Stimulated activated CD4-positive, alpha-beta T cell treated with anti-CD3 and anti-CD28 coated beads, TNF-alpha, amount 100 ng/mL, for 1 hour (primary cell): ENCODE measurements at regions not wholly inside any gene's neighbourhood (a gene's known extent, or its start where the extent isn't known, plus 50 kb on each side); places are given as distances from the start of the nearest gene placed in this dataset.

Experiments
- DNase-seq, 3 donors: peaks; one replicate each; pipeline ENCODE4 v3.0.0-alpha.2; 2020; ENCODE audit warnings: low read depth in 3 of 3, low spot score in 1 of 3

DNA sequence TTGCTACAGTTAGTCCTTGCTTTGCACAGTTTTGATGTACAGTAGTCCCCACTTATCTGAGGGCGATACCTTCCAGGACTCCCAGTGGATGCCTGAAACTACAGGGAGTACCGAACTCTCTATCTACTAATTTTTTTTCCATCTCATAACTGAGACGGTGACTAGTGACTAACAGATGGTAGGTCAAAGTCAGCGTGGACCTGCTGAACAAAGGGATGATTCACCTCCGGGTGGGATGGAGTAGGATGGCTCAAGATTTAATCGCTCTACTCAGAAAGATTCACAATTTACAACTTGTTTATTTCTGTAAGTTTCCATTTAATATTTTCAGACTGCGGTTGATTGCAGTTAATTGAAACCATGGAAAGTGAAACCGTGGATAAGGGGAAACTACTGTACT is 655.8 kb downstream of the ZNF674 start:
- no peak for DNase-seq

DNA sequence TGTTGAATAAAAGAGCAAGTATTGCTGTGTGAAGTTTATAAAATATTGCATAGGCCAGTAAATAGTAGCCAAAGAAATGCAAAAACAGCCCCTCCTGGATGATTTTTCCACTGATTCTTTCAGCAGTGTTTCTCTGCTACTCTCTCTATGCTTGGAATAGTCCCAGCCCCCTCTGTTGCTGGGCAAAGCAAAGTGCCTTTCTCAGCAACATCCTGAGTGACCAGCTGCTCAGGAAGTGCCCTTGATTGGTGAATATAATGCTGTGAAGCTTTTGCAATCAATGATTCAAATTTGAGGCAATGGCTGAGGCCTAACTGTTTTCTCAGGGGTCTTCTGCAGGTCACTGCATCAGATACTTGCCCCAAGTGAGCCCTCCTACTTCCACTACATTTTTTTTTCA is 656.7 kb downstream of the ZNF674 start:
- DNase-seq = no peak

DNA sequence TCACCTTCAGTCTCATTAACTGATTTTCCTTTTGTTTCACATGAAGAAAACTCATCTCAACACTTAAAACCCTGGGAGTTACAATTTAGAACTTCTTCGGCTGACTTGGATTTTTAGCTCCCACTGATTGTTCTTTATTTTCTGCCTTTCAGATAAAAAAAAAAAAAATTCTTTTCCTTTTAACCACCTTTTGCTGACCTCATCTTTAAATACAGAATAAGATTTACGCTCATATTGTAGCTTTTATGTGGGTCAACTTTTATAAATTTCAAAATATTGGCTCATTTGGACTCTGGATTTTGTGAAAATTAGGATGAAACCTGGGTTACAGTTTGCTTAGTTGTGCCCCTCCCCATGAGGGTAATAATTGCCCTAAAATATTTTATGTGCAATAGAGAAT is 659.3 kb downstream of the ZNF674 start:
- DNase-seq = no peak

DNA sequence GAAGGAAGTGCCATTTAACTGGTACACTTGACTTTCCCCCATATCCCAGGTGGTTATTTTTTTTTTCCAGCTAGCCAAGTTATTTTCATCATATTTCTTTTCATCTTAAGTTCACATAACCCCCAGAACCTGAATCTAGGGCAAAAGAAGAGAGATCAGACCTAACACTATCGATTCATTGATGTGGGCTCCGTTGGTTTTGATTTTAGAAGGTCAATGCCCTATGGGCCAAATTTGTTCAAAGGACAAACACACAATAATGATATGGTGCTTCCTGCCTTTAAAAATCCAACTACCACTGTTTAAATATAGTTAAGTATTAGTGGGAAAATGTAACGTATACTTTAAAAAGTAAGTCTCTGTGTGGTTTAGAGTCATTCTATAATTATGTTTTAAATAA is 665.7 kb downstream of the ZNF674 start:
- no peak for DNase-seq

DNA sequence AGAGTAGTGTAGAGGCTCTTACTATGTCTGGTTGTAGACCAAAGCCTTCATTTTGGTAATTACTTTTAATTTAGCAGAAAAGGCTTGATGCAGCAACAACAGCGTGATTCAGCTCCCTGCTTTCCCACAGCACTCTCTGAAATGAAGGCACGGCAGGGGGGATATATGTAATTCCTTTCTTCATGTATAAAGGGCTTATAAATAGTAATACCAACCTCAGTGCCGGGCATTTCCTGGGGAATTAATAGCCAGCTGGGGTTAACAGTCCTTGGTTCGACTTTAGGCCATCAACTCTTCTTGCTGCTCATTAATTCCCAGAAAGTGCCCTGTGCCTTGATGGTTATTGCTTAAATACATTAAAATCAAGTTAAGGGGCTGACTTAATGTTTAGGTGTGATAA is 669.0 kb downstream of the ZNF674 start:
- no peak for DNase-seq

DNA sequence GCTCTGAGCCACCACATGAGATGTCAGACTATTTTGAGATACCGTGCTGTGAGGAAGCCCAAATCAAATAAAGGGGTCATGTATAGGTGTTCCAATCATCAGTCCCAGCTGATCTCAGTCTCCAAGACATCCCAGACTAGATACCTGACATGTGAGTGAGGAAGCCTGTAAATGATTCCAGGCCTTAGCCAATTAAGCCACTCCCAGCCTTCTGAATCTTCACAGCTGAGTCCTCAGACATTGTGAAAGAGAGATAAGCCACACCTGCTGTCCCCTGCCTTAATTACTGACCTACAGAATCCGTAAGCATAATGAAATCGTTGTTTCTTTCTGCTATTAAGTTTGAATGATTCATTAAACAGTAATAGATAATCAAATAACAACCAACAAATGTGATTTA is 671.4 kb downstream of the ZNF674 start:
- no peak for DNase-seq

DNA sequence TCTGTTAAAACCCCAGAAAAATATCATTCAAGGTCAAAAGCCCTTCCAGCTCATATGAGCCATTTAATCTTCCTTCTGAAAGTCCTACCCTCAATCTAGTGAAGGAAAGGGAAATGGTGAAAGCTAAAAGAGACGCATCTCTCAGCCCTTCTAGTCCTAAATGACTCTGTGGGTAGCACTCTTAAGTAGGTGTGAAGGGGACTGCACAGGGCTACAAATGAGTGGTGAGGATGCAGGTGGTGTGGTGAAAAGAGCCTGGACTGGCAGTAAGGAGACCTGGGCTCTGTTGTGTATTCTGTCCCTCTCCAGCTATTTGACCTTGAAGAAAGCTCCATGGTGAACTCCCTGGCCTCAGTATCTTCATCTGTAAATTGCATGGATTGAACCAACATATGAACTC is 671.8 kb upstream of the DIPK2B start:
- no peak for DNase-seq

DNA sequence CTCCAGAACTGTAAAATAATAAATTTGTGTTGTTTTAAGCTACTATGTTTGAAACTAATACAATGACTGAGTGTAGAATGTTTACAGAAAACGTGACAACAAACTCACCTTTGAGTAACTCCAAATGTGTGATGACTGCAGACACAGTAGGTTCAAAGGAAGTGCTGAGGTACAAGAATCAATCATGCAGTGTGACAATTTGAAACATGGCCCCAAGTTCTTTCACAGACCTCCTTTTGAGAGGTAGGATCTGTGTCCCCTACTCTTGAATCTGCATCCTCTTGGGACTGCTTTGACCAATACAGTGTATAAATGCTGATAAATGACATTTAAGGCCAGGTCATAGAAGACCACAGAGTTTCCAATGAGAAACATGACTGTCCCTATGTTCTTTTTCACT is 667.7 kb upstream of the DIPK2B start:
- DNase-seq = no peak

DNA sequence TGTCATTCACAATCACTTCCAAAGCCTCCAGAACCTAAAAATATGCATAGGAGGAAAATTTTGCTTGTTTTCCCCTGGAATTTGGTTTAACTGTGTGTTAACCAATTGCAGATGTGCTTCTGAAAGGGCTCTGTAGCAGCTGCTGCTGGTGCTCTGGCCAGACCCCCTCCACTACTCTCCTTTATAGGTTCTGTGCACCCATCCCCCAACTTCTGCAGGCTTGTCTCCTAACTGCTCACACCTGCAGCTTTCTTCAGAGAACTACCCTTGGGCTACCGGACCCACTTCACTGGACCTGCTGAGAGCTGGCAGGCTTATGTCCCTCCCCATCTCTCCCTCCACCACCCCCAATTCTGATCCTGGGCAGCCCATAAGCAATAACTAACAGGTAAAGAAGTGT is 662.1 kb upstream of the DIPK2B start:
- no peak for DNase-seq

DNA sequence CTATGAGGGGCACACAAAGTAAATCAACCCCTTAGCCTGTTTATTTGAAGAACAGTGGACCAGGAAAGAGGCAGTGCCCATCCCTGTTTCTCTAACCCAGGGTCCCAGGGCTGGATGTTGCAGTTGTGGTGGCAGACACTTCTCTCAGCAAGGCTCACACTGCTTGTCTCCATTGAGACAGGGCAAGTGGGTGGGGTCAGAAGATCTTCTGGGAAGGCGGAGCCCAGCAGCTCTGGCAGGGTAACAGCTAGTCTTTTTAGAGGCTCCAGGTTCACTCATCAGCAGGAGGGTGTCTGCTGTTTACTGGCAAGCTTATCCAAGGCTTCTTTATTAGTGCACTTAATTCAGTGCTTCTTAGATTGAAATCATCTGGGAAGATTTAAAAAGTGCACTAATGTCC is 659.8 kb upstream of the DIPK2B start:
- DNase-seq = no peak

DNA sequence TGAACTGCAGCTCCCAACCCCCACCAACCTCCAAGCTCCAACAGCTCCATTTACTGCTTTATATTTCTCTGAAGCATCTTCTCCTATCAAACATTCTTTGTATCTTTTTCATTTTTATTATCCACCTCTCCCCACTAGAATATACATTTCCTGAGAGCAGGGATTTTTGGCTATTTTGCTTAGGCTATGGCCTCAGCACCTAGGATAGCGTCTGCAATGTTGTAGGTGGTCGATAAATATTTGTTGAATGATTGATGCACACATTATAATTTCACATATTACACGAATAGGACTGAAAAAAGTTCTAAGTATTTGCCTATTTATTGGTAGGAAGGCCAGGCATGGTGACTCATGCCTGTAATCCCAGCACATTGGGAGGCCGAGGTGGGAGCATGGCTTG is 658.7 kb upstream of the DIPK2B start:
- DNase-seq = no peak

DNA sequence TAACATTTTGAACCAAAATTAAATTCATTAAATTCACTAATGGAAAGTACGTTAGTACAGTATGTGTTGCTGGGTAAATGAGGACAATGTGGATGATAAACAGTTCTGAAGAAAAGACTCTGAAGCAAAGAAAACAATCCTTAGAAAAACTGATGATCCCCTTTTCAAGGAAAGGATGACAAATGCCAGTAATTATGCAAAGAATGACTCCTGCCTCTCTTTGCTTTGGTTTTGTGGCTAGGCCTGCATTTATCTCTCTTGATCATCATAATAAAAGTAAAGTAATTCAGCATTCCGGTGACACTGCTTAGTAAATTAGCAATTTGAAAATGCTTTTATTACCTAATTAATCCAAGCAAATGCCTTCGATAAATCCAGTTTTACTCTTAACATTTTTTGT is 652.2 kb upstream of the DIPK2B start:
- DNase-seq = no peak

DNA sequence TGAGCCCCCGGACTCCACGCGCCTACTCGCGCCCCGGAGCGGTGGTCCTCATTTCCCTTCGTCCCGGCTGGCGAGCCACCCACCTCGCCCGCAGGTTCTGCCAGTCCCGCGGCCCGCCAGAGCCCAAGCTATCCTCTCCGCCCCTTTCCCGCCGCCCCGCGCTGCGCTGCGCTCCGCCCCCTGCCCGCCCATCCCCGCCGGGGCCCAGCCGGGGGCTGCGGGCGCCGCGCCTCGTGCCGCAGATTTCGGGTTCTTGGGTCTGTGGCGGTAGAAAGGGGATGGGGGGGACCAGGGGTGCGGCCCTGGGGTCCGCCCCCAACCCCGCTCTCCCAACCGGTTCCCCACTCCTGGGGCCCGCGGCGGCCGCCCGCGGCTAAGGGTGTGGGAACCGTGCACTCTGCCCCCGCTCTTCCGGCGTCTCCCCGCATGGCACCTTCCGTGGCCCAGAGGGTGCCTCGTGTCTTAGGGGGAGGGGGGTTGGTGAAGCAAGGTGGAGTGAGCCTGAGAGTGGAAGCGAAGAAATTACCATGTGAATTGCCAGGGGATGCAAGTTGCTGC is 650.8 kb upstream of the DIPK2B start:
- DNase-seq = peak in 2 of 3 donors; percentile 21 to 48

DNA sequence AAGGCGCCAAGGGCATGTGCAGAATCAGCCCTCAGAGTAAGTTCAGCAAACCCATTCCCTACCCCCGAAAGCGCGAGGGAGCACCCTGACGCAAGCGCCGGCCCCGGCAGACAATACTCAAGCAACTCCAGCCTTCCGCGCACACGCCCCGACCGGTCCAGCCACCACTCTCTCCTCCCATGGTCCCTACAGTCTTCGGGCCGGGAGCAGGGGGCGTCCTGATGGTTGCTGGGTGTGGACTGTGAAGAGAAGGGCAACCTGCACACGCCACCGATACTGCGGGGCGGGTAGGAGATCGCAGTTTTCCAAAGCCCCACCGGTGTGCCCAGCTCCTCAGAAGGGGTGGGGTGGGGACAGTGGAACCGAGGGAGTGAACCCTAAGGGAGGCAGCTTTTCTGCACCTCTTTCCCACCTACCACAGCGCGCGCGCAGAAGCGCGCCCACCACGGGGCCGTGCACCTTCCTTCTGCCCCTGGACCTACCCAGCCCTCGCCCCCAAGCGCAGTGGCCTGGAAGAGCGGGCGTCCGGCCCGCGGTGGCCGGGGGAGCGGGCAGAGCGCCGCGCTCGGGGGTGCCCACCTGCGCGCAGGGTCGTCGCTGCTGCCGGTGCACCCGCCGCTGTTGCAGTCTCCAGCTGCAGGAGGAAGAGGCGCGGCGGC is 650.2 kb upstream of the DIPK2B start:
- DNase-seq = peak in 1 of 3 donors; percentile 19

DNA sequence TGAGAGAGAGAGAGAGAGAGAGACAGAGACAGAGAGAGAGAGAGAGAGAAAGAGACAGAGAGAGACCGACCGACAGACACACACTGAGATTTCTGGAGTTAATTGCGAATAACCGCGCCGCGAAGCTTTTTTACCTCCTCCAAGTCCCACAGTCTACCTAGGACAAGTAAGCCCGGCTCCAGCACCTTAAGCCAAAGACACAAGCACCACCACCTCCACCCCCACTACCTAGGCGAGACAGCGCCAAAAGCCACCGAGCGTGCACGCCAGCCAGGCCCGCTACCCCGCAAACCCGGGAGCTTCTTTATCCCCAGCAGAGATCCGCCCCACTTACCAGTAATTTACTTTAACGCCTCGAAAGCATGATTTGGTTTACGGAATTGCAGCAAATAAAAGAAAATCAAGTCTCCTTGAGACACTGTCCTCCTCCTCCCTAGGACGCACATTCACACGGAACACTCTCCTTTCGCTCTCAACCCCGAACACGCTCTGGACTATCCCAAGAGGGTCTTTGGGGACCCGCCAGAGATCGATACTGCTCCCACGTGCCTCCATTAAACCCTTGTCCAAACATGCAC is 649.6 kb upstream of the DIPK2B start:
- DNase-seq = peak in 1 of 3 donors; percentile 3

DNA sequence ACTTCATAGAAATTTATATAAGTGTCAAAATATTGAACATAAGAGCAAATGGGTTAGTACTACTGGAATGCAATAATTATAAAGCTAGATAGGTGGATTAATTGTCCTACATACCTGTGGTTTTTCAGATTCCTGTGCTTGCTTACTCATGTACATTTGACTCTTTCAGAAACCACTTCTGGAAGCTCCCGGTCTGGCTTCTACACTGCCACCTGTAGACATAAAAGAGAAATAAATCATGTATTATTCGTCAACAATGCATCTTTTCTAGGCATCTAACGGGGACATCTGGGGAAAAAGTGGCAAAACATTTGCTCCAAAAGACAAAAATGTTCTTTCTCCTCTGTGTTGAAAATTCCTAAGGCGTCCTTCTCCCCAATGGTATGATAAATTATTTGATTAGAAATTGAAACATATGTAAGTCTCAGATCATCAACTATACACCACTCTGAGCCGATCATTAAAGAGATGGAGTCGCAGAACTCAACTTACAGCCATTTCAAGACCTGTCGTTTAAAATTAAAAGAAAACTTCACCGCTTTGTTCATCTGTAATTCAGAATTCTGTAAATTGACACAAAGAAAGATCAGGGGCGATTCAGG is 648.7 kb upstream of the DIPK2B start:
- no peak for DNase-seq

DNA sequence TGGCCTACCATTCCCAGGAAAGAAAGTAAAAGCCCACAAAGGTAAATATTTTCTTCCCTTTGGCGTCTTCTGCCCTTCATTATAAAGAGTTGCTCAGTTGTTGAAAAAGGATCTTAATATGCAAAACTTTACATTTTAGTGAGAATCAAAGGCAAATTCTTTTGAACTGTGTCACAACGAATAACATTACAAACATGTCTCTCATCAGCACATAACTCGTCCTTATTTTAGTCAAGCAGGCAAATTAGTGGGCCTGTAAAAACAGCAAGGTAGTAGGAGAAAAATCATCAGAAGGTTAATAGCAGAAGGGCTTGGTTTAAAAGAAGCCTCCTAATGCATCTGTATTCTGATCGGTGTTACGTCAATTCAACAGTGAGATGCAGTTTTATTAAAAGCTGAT is 647.3 kb upstream of the DIPK2B start:
- DNase-seq = no peak

DNA sequence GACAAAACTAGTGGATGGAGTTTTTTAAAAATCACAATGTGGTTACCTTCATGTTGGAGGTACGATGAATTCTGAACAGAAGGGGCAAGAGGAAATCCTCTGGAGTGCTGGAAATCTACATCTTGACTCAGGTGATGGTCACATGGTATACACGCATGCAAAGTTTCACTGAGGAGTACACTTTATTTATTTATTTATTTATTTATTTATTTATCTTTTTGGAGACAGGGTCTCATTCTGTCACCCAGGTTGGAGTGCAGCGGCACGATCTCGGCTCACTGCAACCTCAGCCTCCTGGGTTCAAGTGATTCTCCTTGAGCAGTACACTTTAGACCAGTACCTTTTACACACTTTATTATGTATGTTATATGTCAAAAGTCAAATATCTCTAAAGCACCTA is 645.7 kb upstream of the DIPK2B start:
- no peak for DNase-seq

DNA sequence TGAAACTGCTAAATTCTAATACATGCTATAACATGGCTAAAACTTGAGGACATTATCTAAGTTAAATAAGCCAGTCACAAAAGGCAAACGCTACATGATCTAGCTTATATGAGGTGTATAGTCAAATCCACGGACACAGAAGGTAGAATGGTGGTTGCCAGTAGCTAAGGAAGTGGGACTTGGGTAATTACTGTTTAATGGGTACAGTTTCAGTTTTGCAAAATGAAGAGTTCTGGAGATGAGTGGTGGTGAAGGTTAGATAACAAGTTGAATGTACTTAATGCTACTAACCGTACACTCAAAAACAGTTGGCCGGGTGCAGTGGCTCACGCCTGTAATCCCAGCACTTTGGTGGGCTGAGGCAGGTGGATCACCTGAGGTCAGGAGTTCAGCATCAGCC is 644.5 kb upstream of the DIPK2B start:
- no peak for DNase-seq

DNA sequence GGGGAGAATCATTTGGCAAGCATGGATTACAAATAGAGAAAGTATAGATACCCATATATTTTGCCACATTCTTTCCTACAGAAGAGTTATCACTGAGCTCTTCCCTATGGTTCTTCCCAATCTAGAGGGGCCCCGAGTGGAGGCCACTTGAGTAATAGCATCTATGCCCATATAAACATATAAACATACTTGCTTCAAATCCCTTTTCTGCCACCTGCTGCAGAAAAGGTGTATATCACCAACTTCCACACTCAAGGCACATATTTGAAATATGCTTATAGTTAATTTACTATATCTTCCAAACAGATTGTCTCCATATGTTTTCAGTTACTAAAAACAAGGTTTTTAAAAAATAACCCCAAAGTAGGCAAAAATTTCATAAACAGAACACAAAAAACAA is 642.8 kb upstream of the DIPK2B start:
- DNase-seq = no peak

DNA sequence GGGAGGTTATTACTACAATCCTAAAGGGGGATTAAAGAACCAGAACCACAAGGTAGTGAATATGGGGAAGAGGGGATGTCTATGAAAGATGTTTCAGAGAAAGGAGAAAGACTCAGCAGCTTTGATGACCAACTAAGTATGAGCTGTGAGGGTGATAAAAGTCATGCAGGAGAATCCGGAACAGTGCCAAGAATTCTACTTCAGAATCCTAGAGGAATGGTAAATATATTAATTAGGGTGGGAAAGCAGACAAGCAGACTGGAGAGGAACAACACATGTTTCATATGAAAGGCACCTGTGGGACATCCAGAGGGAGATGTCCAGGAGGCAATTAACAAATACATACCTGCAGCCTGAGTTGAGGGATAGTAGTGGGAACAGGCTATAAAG is 642.2 kb upstream of the DIPK2B start:
- no peak for DNase-seq

DNA sequence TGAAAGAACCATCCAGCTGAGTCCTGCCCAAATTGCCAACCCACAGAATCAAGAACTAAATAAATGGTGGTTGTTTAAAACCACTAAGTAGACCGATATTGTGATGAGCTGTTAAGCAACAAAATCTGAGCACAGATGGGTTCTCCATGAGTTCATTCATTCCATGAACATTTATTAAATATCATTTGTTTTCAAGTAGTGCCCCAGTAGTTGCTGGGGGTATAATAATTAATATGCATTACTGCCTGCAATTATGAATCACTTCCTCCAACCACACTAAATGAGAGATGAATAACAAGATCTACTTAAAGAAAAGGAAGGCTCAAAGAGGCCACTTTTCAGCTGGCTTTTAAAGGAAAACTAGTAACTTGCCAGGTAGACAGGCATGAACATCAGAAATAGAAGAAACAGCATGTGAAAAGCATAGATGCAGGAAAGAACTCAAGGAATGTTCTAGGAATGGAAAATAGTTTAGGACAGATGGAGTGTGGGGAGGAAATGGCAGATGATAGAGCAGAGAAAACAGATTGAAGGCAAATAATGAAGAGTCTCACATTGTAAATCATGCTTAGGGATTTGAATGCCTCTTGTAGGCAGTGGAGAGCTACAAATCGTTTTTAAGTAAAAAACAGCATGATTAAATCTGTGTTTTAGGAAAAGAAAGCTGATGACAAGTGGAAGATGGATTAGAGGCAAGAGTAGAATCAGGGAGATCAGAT is 641.7 kb upstream of the DIPK2B start:
- no peak for DNase-seq
